RWPE2 (cell line): ENCODE measurements at regions not wholly inside any gene's neighbourhood (a gene's known extent, or its start where the extent isn't known, plus 50 kb on each side); places are given as distances from the start of the nearest gene placed in this dataset.

ENCODE experiments used
- ATAC-seq: fragments of 200-7000 bp; cut with Tn5 transposase; 3 replicates; pipeline ENCODE4 v1.9.1; 2021; ENCODE audit warnings: low read depth
- DNase-seq: peaks from one replicate; pipeline ENCODE4 v3.0.0-alpha.2; 2020; ENCODE audit warnings: low spot score
- H3K27ac ChIP-seq: fragments of 450-650 bp; 2 replicates; pipeline ENCODE4 v1.5.1; 2017; ENCODE audit warnings: mild to moderate bottlenecking; ENCODE audit not compliant: poor library complexity, severe bottlenecking
- H3K27me3 ChIP-seq: fragments of 250-450 bp; sonication (Bioruptor Pico); 2 replicates; pipeline ENCODE4 v1.5.1; 2021; ENCODE audit warnings: mild to moderate bottlenecking, moderate library complexity; ENCODE audit not compliant: insufficient read depth, poor library complexity, severe bottlenecking
- H3K36me3 ChIP-seq: fragments of 250-450 bp; sonication (Bioruptor Pico); 2 replicates; pipeline ENCODE4 v1.5.1; 2020; ENCODE audit warnings: low read depth, mild to moderate bottlenecking, moderate library complexity
- H3K4me1 ChIP-seq: fragments of 250-450 bp; sonication (Bioruptor Pico); 2 replicates; pipeline ENCODE4 v1.5.1; 2021; ENCODE audit warnings: mild to moderate bottlenecking, moderate library complexity; ENCODE audit not compliant: insufficient read depth, poor library complexity, severe bottlenecking
- H3K4me3 ChIP-seq: fragments of 250-450 bp; sonication (Bioruptor Pico); 2 replicates; pipeline ENCODE4 v1.5.1; 2021; ENCODE audit warnings: mild to moderate bottlenecking, moderate library complexity; ENCODE audit not compliant: severe bottlenecking
- H3K9me3 ChIP-seq: fragments of 250-450 bp; sonication (Bioruptor Pico); 2 replicates; pipeline ENCODE4 v1.5.1; 2021; ENCODE audit warnings: mild to moderate bottlenecking, moderate library complexity; ENCODE audit not compliant: severe bottlenecking
- CTCF ChIP-seq: fragments of 450-650 bp; IDR thresholded peaks from one replicate; pipeline ENCODE4 v1.5.1; 2017; ENCODE audit warnings: mild to moderate bottlenecking, moderate library complexity; ENCODE audit not compliant: poor library complexity, severe bottlenecking

GRCh38 chr2:74046441-74046840 lies 61.7 kb downstream of the TET3 start:
- no peaks in the 10 kb centered on the region for H3K27me3 ChIP-seq
- peaks cover 6% of the 10 kb centered on the region for H3K36me3 ChIP-seq
- H3K27ac ChIP-seq: no peak overlapping the region
- no peaks in the 10 kb centered on the region for H3K4me1 ChIP-seq
- ATAC-seq: no peak
- H3K4me3 ChIP-seq: no peak overlapping the region
- DNase-seq: no peak
- no peak for TF ChIP-seq CTCF
- no peaks in the 10 kb centered on the region for H3K9me3 ChIP-seq

GRCh38 chr2:74047152-74047551 lies 62.4 kb downstream of the TET3 start:
- Histone ChIP-seq H3K27ac (no peak overlapping the region), H3K36me3 (peaks cover 6% of the 10 kb centered on the region), H3K9me3 (no peaks in the 10 kb centered on the region), H3K27me3 (no peaks in the 10 kb centered on the region), H3K4me1 (no peaks in the 10 kb centered on the region), H3K4me3 (no peak overlapping the region)
- DNase-seq (no peak), ATAC-seq (no peak)
- no peak for TF ChIP-seq CTCF

- no peak for ATAC-seq
- no peaks in the 10 kb centered on the region for H3K4me1 ChIP-seq
- DNase-seq: no peak
- H3K36me3 ChIP-seq: peaks cover 6% of the 10 kb centered on the region
- H3K27ac ChIP-seq: no peak overlapping the region
- H3K4me3 ChIP-seq: no peak overlapping the region
- H3K9me3 ChIP-seq: no peaks in the 10 kb centered on the region
- no peak for TF ChIP-seq CTCF
- no peaks in the 10 kb centered on the region for H3K27me3 ChIP-seq
Observed at GRCh38 chr2:74048147-74048546, 63.4 kb downstream of the TET3 start.

GRCh38 chr2:74048843-74049519 lies 64.3 kb downstream of the TET3 start:
- Histone ChIP-seq H3K36me3 (peaks cover 6% of the 10 kb centered on the region), H3K27me3 (no peaks in the 10 kb centered on the region), H3K4me3 (no peak overlapping the region), H3K27ac (no peak overlapping the region), H3K4me1 (no peaks in the 10 kb centered on the region), H3K9me3 (no peaks in the 10 kb centered on the region)
- ATAC-seq (no peak), DNase-seq (no peak)
- no peak for TF ChIP-seq CTCF

GRCh38 chr2:74050151-74050550 lies 65.4 kb downstream of the TET3 start:
- Histone ChIP-seq H3K4me1 (no peaks in the 10 kb centered on the region), H3K27me3 (no peaks in the 10 kb centered on the region), H3K4me3 (no peak overlapping the region), H3K27ac (no peak overlapping the region), H3K36me3 (peaks cover 6% of the 10 kb centered on the region), H3K9me3 (no peaks in the 10 kb centered on the region)
- no peak for DNase-seq
- TF ChIP-seq CTCF: no peak
- no peak for ATAC-seq
